ENCODE measurements at regions not wholly inside any gene's neighbourhood (a gene's known extent, or its start where the extent isn't known, plus 50 kb on each side); places are given as distances from the start of the nearest gene placed in this dataset.
"Not testable (repeated sequence)": the region's sequence is repeated elsewhere in the genome, so short reads cannot be mapped to it uniquely, and the experiment has no call there.

DNA sequence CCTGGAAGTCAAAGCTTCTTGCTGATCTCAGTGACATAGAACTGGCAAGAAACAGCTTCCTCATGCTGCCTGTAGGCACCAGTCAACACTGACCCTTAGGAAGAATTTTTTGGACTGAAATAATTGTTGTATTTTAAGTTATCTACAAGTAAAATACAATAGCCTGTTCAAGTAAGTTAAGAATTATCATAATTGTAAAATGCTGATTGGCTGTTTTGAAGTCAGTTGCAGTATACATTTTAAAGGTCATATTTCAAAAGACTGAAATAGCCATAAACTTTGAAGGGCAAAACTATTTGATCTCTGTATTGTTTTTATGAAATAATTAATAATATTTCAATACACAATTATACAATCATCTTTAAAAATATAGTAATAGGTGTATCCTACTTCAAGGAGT, 794.9 kb downstream of the MAT2B start:
- ChIA-PET CTCF (no interaction called here), POLR2A (no interaction called here)
- no peak overlapping the region for H3K27ac Mint-ChIP-seq
- intact Hi-C loops (cut with micrococcal nuclease), result no loop called here
- H3K4me1 Mint-ChIP-seq (ENCODE audit: low read depth), result no peaks in the 10 kb centered on the region
- DNase-seq, result no peak
- no peaks in the 10 kb centered on the region for H3K36me3 Mint-ChIP-seq
- no peaks in the 10 kb centered on the region for H3K27me3 Mint-ChIP-seq
- H3K9me3 Mint-ChIP-seq, result peaks cover 5% of the 10 kb centered on the region
- no peak overlapping the region for H3K4me3 Mint-ChIP-seq

DNA sequence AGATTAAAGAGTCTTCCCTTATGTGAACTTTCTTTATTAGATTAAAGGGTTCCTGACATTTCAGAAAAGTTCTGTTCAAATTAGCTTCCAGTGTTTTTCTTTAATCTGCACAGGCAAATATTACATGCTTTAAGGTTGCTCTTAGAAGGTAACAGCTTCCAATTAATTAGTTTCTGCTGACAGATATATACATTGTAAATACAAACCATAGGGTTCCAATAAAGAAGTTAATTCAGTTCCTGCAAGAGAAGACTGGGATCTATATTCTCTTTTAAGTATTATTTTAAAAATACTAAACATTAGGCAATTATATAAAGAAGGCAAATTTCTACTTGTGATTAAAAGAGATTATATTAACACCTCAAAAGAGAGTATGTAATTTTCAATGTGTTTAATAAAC, 795.7 kb downstream of the MAT2B start:
- DNase-seq, result no peak
- intact Hi-C loops (cut with micrococcal nuclease), result no loop called here
- ChIA-PET POLR2A (no interaction called here), CTCF (no interaction called here)
- Mint-ChIP-seq H3K27ac (no peak overlapping the region), H3K4me1 (ENCODE audit: low read depth) (no peaks in the 10 kb centered on the region), H3K27me3 (no peaks in the 10 kb centered on the region), H3K36me3 (no peaks in the 10 kb centered on the region), H3K4me3 (no peak overlapping the region), H3K9me3 (peaks cover 4% of the 10 kb centered on the region)

DNA sequence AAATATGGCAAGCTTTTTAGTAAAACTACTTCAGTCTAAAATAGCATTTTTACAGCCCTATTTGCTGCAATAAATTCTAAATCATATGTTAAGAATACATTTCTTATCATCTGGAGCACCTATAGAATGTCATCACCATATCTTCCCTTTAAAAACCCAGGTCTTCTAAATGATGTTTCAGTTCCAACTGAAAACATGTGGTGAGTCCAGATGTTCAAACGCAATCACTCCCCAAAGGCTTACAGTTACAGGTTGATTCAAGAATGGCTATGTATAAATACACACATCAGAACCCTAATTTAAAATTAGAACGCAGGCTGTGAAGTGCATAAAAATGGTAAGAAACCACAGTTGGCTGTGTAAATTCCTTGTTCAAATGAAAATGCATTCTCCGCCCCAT, 796.3 kb downstream of the MAT2B start:
- H3K4me1 Mint-ChIP-seq (ENCODE audit: low read depth), result no peaks in the 10 kb centered on the region
- CTCF ChIA-PET, result no interaction called here
- H3K36me3 Mint-ChIP-seq, result no peaks in the 10 kb centered on the region
- H3K9me3 Mint-ChIP-seq, result peaks cover 4% of the 10 kb centered on the region
- no peak for DNase-seq
- POLR2A ChIA-PET, result no interaction called here
- no peak overlapping the region for H3K27ac Mint-ChIP-seq
- H3K27me3 Mint-ChIP-seq, result no peaks in the 10 kb centered on the region
- intact Hi-C loops (cut with micrococcal nuclease), result no loop called here
- H3K4me3 Mint-ChIP-seq, result no peak overlapping the region

DNA sequence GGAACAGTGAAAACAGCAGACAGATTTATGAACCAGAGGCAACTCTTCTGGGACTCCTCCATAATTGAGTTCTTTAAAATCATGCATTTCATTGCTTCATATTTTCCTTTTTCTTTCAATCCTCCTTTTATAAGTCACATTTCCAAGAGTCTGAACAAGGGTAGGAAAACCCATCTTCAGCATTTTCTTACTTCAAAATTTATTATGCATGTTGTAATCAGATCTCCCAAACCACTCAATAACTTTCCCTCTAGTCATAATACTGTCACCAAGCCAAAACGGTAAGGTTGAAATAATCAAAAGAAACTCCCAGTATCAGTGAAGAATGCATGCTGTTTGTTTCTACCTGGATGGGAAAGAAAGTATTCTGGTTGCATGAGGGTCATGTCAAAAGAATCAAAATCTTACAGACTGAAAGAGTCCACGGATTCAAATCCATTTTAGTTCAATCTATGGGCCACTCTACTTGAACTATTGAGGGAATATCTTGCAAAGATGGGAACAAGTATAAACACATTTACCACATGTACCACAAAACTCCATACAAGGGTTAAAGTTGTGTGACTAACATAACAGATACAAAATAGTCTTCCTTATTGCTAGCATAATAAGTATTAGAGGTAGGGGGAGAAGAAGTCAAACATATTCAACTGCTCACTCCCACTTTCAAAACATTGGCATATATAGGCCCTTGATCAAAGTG, 797.3 kb downstream of the MAT2B start:
- no peak for DNase-seq
- H3K9me3 Mint-ChIP-seq, result peaks cover 4% of the 10 kb centered on the region
- POLR2A ChIA-PET, result no interaction called here
- H3K27ac Mint-ChIP-seq, result no peak overlapping the region
- no peaks in the 10 kb centered on the region for H3K27me3 Mint-ChIP-seq
- no peaks in the 10 kb centered on the region for H3K4me1 Mint-ChIP-seq (ENCODE audit: low read depth)
- CTCF ChIA-PET, result no interaction called here
- no peak overlapping the region for H3K4me3 Mint-ChIP-seq
- H3K36me3 Mint-ChIP-seq, result no peaks in the 10 kb centered on the region
- intact Hi-C loops (cut with micrococcal nuclease), result no loop called here

- no peak overlapping the region for H3K27ac Mint-ChIP-seq
Observed at GRCh38 chr5:164303646-164304215, 798.3 kb downstream of the MAT2B start.

GRCh38 chr5:164306662-164307061, 801.2 kb downstream of the MAT2B start:
- H3K27ac Mint-ChIP-seq, result no peak overlapping the region
- H3K36me3 Mint-ChIP-seq, result no peaks in the 10 kb centered on the region
- CTCF ChIA-PET, result no interaction called here
- intact Hi-C loops (cut with micrococcal nuclease), result no loop called here
- H3K4me1 Mint-ChIP-seq (ENCODE audit: low read depth), result no peaks in the 10 kb centered on the region
- DNase-seq, result no peak
- H3K9me3 Mint-ChIP-seq, result peaks cover 2% of the 10 kb centered on the region
- no peak overlapping the region for H3K4me3 Mint-ChIP-seq
- POLR2A ChIA-PET, result no interaction called here
- no peaks in the 10 kb centered on the region for H3K27me3 Mint-ChIP-seq

More at GRCh38 chr5:164303646-164304215, 798.3 kb downstream of the MAT2B start:
- no peak for DNase-seq
- peaks cover 2% of the 10 kb centered on the region for H3K9me3 Mint-ChIP-seq
- CTCF ChIA-PET, result no interaction called here
- POLR2A ChIA-PET, result no interaction called here
- no peaks in the 10 kb centered on the region for H3K27me3 Mint-ChIP-seq
- no peaks in the 10 kb centered on the region for H3K4me1 Mint-ChIP-seq (ENCODE audit: low read depth)
- no peaks in the 10 kb centered on the region for H3K36me3 Mint-ChIP-seq
- no peak overlapping the region for H3K4me3 Mint-ChIP-seq
- intact Hi-C loops (cut with micrococcal nuclease), result no loop called here

DNA sequence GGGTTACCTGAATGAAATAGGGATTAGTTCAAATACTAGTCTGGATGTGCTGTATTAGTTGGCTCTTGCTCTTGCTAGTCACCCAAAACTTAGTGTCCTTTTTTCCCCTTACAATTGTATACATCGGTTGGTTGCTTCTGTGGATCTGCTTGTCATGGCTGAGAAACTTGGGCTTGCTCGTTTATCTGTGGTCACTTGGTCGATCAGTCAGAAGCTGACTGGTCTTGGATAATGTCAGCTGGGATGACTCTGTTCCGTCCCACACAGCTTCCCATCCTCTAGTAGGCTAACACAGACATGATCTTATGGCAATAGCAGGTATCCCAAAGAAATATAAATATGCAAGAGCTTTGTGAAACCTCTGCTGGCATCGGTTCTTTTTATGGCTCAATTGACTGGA, 807.4 kb downstream of the MAT2B start:
- ChIA-PET CTCF (no interaction called here), POLR2A (no interaction called here)
- DNase-seq, result no peak
- Mint-ChIP-seq H3K9me3 (peaks cover 2% of the 10 kb centered on the region), H3K4me1 (ENCODE audit: low read depth) (no peaks in the 10 kb centered on the region), H3K36me3 (no peaks in the 10 kb centered on the region), H3K27ac (no peak overlapping the region), H3K27me3 (no peaks in the 10 kb centered on the region), H3K4me3 (no peak overlapping the region)
- intact Hi-C loops (cut with micrococcal nuclease), result no loop called here

DNA sequence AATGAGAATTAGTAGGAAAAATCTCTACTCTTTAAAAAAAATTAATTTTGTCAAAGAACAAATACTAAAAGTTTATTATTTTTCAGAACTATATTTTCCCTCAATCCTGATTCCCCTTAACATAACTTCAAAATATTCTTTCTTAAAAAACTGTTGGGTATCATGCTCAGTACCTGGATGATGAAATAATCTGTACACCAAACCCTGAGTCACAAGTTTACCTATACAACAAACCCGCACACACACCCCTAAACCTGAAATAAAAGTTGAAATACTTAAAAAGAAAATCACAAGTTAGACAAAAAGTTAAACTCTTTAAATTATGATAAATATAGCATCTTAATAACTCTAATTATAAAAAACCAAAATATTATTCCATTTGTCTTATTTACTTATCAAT, 812.3 kb downstream of the MAT2B start:
- Mint-ChIP-seq H3K4me3 (no peak overlapping the region), H3K27me3 (no peaks in the 10 kb centered on the region)
- intact Hi-C loops (cut with micrococcal nuclease), result no loop called here

DNA sequence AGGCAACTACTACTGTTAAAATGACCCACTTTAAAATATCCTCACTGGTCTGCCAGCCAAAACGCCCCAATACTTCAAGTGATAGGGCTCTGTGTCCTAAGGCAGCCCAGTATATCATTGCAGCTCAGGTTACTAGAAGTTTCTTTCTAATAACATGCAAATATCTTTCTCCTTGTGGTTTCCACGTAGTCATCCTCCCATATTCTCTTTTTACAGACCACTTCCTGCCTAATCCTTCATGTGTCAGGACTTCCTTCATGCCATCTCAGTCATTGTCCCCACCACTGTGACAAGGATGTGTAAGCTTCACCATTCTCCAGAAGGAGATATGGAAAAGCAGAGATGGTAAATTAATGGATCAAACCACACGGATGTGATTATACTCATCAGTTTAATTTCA, 813.7 kb downstream of the MAT2B start:
- Mint-ChIP-seq H3K4me1 (ENCODE audit: low read depth) (no peaks in the 10 kb centered on the region), H3K9me3 (peaks cover 10% of the 10 kb centered on the region), H3K4me3 (no peak overlapping the region), H3K27ac (no peak overlapping the region), H3K27me3 (no peaks in the 10 kb centered on the region), H3K36me3 (no peaks in the 10 kb centered on the region)
- ChIA-PET CTCF (no interaction called here), POLR2A (no interaction called here)
- no peak for DNase-seq
- intact Hi-C loops (cut with micrococcal nuclease), result no loop called here

More for the DNA sequence above, 812.3 kb downstream of the MAT2B start:
- Mint-ChIP-seq H3K4me1 (ENCODE audit: low read depth) (no peaks in the 10 kb centered on the region), H3K36me3 (no peaks in the 10 kb centered on the region), H3K27ac (no peak overlapping the region), H3K9me3 (peaks cover 10% of the 10 kb centered on the region)
- ChIA-PET POLR2A (no interaction called here), CTCF (no interaction called here)
- no peak for DNase-seq

DNA sequence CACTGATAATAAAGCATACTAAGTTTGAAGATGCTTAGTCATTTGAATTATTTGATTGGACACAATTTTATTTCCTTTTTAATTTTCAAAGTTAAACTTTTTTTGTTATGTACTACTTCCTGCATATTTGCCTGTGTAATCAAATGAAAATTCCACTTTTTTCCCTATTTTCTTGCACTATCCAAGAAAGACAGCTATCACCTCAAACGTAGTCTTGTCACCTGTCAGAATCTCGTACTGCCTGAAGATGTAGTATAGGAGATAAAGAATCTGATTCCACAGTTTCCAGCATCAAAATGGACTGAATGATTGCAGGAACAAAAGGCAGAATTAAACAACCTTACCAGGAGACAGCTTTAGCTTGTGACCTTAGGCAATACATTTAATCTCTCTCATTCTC, 818.8 kb downstream of the MAT2B start:
- intact Hi-C loops (cut with micrococcal nuclease), result no loop called here
- H3K9me3 Mint-ChIP-seq, result peaks cover 28% of the 10 kb centered on the region
- H3K27me3 Mint-ChIP-seq, result no peaks in the 10 kb centered on the region
- ChIA-PET CTCF (interaction anchor here (0.7 kb wide), 1 partner anchor 57 kb away, joined by 3 read pairs; no protein-coding TSS in a partner anchor), POLR2A (no interaction called here)
- no peaks in the 10 kb centered on the region for H3K36me3 Mint-ChIP-seq
- DNase-seq, result no peak
- H3K4me1 Mint-ChIP-seq (ENCODE audit: low read depth), result no peaks in the 10 kb centered on the region
- H3K27ac Mint-ChIP-seq, result no peak overlapping the region
- no peak overlapping the region for H3K4me3 Mint-ChIP-seq

GRCh38 chr5:164326219-164326618, 820.8 kb downstream of the MAT2B start:
- no peaks in the 10 kb centered on the region for H3K36me3 Mint-ChIP-seq
- DNase-seq, result no peak
- ChIA-PET POLR2A (no interaction called here), CTCF (no interaction called here)
- no peaks in the 10 kb centered on the region for H3K27me3 Mint-ChIP-seq
- H3K4me3 Mint-ChIP-seq, result no peak overlapping the region
- peaks cover 22% of the 10 kb centered on the region for H3K9me3 Mint-ChIP-seq
- H3K27ac Mint-ChIP-seq, result no peak overlapping the region
- intact Hi-C loops (cut with micrococcal nuclease), result no loop called here
- H3K4me1 Mint-ChIP-seq (ENCODE audit: low read depth), result no peaks in the 10 kb centered on the region

GRCh38 chr5:164327166-164327565, 821.7 kb downstream of the MAT2B start:
- DNase-seq; CTCF ChIA-PET; H3K4me1 Mint-ChIP-seq (ENCODE audit: low read depth); H3K36me3 Mint-ChIP-seq; H3K27ac Mint-ChIP-seq; H3K4me3 Mint-ChIP-seq; intact Hi-C loops (cut with micrococcal nuclease); POLR2A ChIA-PET; H3K27me3 Mint-ChIP-seq: not testable (repeated sequence)
- peaks cover 21% of the 10 kb centered on the region for H3K9me3 Mint-ChIP-seq

DNA sequence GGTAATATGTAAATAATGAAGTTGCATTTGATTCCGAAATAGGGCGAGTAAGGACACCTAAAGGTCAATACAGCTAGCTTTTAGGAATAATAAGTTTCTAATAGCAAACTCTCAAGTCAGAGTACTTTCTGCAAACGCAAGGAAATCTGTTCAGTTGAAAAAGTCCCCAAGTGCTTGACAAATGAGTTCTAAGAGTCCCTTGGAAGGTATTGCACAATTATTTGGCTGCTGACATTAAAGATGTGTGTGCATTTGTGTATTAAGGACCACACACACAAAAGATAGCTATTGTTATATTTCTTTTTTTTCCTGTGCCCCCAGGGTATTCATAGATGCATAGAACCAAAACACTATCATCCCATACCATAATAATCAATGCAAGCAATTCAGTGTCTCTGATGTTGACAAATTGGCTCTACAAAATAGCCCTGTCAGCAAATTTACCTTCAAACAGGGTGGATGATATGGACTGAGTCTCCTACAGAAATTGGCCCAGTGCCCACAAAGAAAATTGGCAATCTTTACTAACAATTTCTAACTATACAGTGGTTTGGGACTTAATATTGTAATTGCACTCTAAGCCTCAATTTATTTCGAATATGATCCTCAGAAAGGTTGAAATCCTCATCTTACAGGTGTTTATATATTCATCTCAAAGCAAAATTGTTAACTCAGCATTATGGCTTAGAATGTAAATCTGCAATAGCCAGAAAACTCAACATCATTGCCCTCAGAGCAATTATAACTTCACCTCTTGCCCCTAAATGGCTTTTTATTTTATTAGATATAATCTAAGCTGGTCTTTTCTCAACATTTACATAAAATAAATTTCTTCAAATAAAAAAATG, 827.2 kb downstream of the MAT2B start:
- no peak overlapping the region for H3K4me3 Mint-ChIP-seq
- no peak overlapping the region for H3K27ac Mint-ChIP-seq
- ChIA-PET POLR2A (no interaction called here), CTCF (no interaction called here)
- DNase-seq, result no peak
- no peaks in the 10 kb centered on the region for H3K27me3 Mint-ChIP-seq
- no peaks in the 10 kb centered on the region for H3K36me3 Mint-ChIP-seq
- peaks cover under 1% of the 10 kb centered on the region for H3K9me3 Mint-ChIP-seq
- H3K4me1 Mint-ChIP-seq (ENCODE audit: low read depth), result no peaks in the 10 kb centered on the region
- intact Hi-C loops (cut with micrococcal nuclease), result no loop called here
